ENCODE measurements at regions not wholly inside any gene's neighbourhood (a gene's known extent, or its start where the extent isn't known, plus 50 kb on each side); places are given as distances from the start of the nearest gene placed in this dataset.
"Not testable (repeated sequence)": the region's sequence is repeated elsewhere in the genome, so short reads cannot be mapped to it uniquely, and the experiment has no call there.

- TF ChIP-seq CTCF (conservative IDR thresholded peaks at IDR 0.05 in 1 of 2, IDR thresholded peaks at IDR 0.05 in 1 of 2; ENCODE audit: low read depth in 1 of 2, low read length in 2 of 2); EZH2 (IDR thresholded peaks at IDR 0.05; ENCODE audit: low read length, missing control alignments): not testable (repeated sequence)
Measured at GRCh38 chr13:111631271-111631670, 310.8 kb downstream of the TEX29 start.
